NCI-H526 (cell line): ENCODE measurements at regions not wholly inside any gene's neighbourhood (a gene's known extent, or its start where the extent isn't known, plus 50 kb on each side); places are given as distances from the start of the nearest gene placed in this dataset.
A peak's percentile ranks its signal among the peaks of the same experiment; 100 is the strongest.
"Not testable (repeated sequence)": the region's sequence is repeated elsewhere in the genome, so short reads cannot be mapped to it uniquely, and the experiment has no call there.

Experiments used
- DNase-seq, 2 experiments: peaks; one replicate each; lab custom pipeline; 2025; lab: John Stamatoyannopoulos, UW

GRCh38 chr2:187057466-187057865 is 208.5 kb upstream of the ZSWIM2 start:
- DNase-seq, result no peak

GRCh38 chr2:187056416-187057334 is 207.7 kb upstream of the ZSWIM2 start:
- DNase-seq, result no peak

GRCh38 chr2:187055463-187055862 is 206.5 kb upstream of the ZSWIM2 start:
- no peak for DNase-seq

GRCh38 chr2:187054501-187055319 is 205.7 kb upstream of the ZSWIM2 start:
- no peak for DNase-seq

- no peak for DNase-seq
Observed at GRCh38 chr2:187051350-187051749, 202.4 kb upstream of the ZSWIM2 start.

- DNase-seq, result peak; percentile 6 to 23
Observed at GRCh38 chr2:187050409-187050998, 201.5 kb upstream of the ZSWIM2 start.

- DNase-seq, result no peak
Observed at GRCh38 chr2:187037310-187037709, 188.3 kb upstream of the ZSWIM2 start.

GRCh38 chr2:187034434-187034833 is 185.5 kb upstream of the ZSWIM2 start:
- no peak for DNase-seq

GRCh38 chr2:187024739-187025138 is 175.8 kb upstream of the ZSWIM2 start:
- DNase-seq, result no peak

- DNase-seq, result not testable (repeated sequence)
Observed at GRCh38 chr2:187023996-187024395, 175.0 kb upstream of the ZSWIM2 start.

GRCh38 chr2:187017438-187017837 is 168.5 kb upstream of the ZSWIM2 start:
- no peak for DNase-seq

- DNase-seq, result no peak
Observed at GRCh38 chr2:187013058-187013457, 164.1 kb upstream of the ZSWIM2 start.

GRCh38 chr2:187011206-187011832 is 162.3 kb upstream of the ZSWIM2 start:
- no peak for DNase-seq

GRCh38 chr2:187009483-187010239 is 160.7 kb upstream of the ZSWIM2 start:
- DNase-seq, result no peak

- no peak for DNase-seq
Observed at GRCh38 chr2:187008111-187008510, 159.1 kb upstream of the ZSWIM2 start.

- DNase-seq, result no peak
Observed at GRCh38 chr2:187003611-187004010, 154.6 kb upstream of the ZSWIM2 start.

- DNase-seq, result peak in 1 of 2 experiments; percentile 57
Observed at GRCh38 chr2:187003038-187003554, 154.1 kb upstream of the ZSWIM2 start.

- no peak for DNase-seq
Observed at GRCh38 chr2:187002242-187002641, 153.3 kb upstream of the ZSWIM2 start.

- no peak for DNase-seq
Observed at GRCh38 chr2:187001248-187001647, 152.3 kb upstream of the ZSWIM2 start.

GRCh38 chr2:186995092-186995491 is 146.1 kb upstream of the ZSWIM2 start:
- DNase-seq, result no peak

GRCh38 chr2:186992597-186992996 is 143.6 kb upstream of the ZSWIM2 start:
- no peak for DNase-seq
